ENCODE measurements at regions not wholly inside any gene's neighbourhood (a gene's known extent, or its start where the extent isn't known, plus 50 kb on each side); places are given as distances from the start of the nearest gene placed in this dataset.

DNA sequence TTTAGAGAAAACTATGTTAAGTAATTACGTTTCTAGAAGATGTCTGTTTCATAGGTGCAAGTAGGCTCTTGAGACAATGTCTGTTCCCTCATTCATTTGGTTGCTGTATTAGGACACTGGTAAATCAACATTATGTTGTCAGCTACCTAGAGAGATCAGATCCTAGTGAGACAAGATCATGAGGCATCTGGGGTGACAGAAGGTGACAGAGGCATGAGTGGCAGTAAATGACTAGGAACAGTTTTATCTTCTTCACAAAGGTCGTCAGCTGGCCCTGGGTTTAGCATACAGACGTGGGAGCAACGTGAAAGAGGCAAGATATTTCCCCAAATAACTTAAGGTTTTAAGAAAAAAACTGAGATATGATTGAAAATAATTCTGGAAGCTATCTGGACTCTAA lies 1926.3 kb upstream of the WWC1 start:
- Histone ChIP-seq H3K36me3 (ENCODE audit: control insufficient read depth, insufficient read depth, low read length) (no peaks in the 10 kb centered on the region), H3K9me3 (ENCODE audit: control insufficient read depth, low read length) (no peaks in the 10 kb centered on the region)
- WGBS, 2 experiments: 85 to 87% methylated on average over 4 of the region's 4 CpGs

DNA sequence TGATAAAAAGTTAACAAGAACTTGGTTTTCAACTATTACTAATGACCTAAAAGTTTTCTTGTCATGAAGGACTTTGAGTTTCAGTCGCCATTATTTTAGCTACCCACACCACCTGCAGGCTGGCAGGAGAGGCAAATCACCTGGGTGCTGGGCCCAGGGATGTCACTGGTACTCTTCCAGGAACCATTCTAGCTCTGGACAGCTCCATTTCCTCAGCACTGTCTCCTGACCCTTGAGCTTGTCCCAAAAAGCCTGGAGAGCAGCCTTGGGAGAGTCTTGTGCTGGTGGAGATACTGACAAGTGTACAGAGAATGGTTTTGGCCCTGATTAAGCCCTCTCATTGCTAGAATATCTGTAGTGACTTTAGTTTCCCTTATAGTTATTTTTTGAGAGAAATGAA lies 1924.1 kb upstream of the WWC1 start:
- 85 to 95% methylated on average over 1 of the region's 1 CpG for WGBS, 2 experiments
- Histone ChIP-seq H3K4me1 (ENCODE audit: control insufficient read depth, insufficient read depth, low read length) (peaks cover 16% of the 10 kb centered on the region), H3K36me3 (ENCODE audit: control insufficient read depth, insufficient read depth, low read length) (no peaks in the 10 kb centered on the region), H3K4me3 (ENCODE audit: insufficient read depth, low read depth, low read length) (no peak overlapping the region), H3K27ac (ENCODE audit: insufficient read depth, low read depth, low read length, poor library complexity, severe bottlenecking) (no peak overlapping the region), H3K9me3 (ENCODE audit: control insufficient read depth, low read length) (no peaks in the 10 kb centered on the region), H3K27me3 (ENCODE audit: control insufficient read depth, insufficient read depth, low read length, poor library complexity, severe bottlenecking) (no peaks in the 10 kb centered on the region)

More for the DNA sequence above, 1926.3 kb upstream of the WWC1 start:
- Histone ChIP-seq H3K4me1 (ENCODE audit: control insufficient read depth, insufficient read depth, low read length) (peaks cover 15% of the 10 kb centered on the region), H3K27me3 (ENCODE audit: control insufficient read depth, insufficient read depth, low read length, poor library complexity, severe bottlenecking) (no peaks in the 10 kb centered on the region), H3K4me3 (ENCODE audit: insufficient read depth, low read depth, low read length) (no peak overlapping the region), H3K27ac (ENCODE audit: insufficient read depth, low read depth, low read length, poor library complexity, severe bottlenecking) (no peak overlapping the region)

DNA sequence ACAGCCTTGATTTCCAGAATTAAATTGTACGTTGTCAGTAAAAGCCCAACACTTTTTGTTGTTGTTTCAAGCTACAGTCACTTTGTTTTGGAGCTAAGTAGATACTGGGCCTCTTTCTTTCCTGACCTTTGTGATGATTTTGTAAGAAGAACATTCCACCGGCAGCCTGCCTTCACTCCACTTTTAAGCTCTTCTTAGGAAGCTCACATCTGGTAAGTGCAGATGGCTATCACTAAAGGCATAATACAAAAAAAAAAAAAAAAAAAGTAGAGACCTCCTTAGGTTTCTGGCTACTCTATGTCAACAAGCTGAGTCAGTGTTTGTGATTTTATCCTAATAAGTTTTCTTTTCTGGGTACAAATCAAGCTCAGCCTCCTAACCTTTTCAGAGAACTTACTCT lies 1922.1 kb upstream of the WWC1 start:
- H3K9me3 ChIP-seq (ENCODE audit: control insufficient read depth, low read length): no peaks in the 10 kb centered on the region
- no peaks in the 10 kb centered on the region for H3K36me3 ChIP-seq (ENCODE audit: control insufficient read depth, insufficient read depth, low read length)
- no peaks in the 10 kb centered on the region for H3K27me3 ChIP-seq (ENCODE audit: control insufficient read depth, insufficient read depth, low read length, poor library complexity, severe bottlenecking)
- H3K4me1 ChIP-seq (ENCODE audit: control insufficient read depth, insufficient read depth, low read length): peaks cover 16% of the 10 kb centered on the region
- WGBS, 2 experiments: 47 to 50% methylated on average over 1 to 2 of the region's 2 CpGs
- peak overlapping the region; percentile 47 for H3K27ac ChIP-seq (ENCODE audit: insufficient read depth, low read depth, low read length, poor library complexity, severe bottlenecking)
- no peak overlapping the region for H3K4me3 ChIP-seq (ENCODE audit: insufficient read depth, low read depth, low read length)

- Histone ChIP-seq H3K36me3 (ENCODE audit: control insufficient read depth, insufficient read depth, low read length) (no peaks in the 10 kb centered on the region), H3K27ac (ENCODE audit: insufficient read depth, low read depth, low read length, poor library complexity, severe bottlenecking) (peak overlapping the region; percentile 47), H3K9me3 (ENCODE audit: control insufficient read depth, low read length) (no peaks in the 10 kb centered on the region), H3K4me1 (ENCODE audit: control insufficient read depth, insufficient read depth, low read length) (peaks cover 16% of the 10 kb centered on the region), H3K27me3 (ENCODE audit: control insufficient read depth, insufficient read depth, low read length, poor library complexity, severe bottlenecking) (no peaks in the 10 kb centered on the region), H3K4me3 (ENCODE audit: insufficient read depth, low read depth, low read length) (no peak overlapping the region)
- 10% methylated on average over 2 of the region's 2 CpGs; no CpG with 5 or more reads in 1 of the 2 experiments for WGBS, 2 experiments
Measured at GRCh38 chr5:166369807-166370206, 1921.6 kb upstream of the WWC1 start.

- H3K36me3 ChIP-seq (ENCODE audit: control insufficient read depth, insufficient read depth, low read length): no peaks in the 10 kb centered on the region
- WGBS, 2 experiments: 97 to 100% methylated on average over 3 to 6 of the region's 6 CpGs
- no peak overlapping the region for H3K27ac ChIP-seq (ENCODE audit: insufficient read depth, low read depth, low read length, poor library complexity, severe bottlenecking)
- no peaks in the 10 kb centered on the region for H3K9me3 ChIP-seq (ENCODE audit: control insufficient read depth, low read length)
- peaks cover 16% of the 10 kb centered on the region for H3K4me1 ChIP-seq (ENCODE audit: control insufficient read depth, insufficient read depth, low read length)
- no peak overlapping the region for H3K4me3 ChIP-seq (ENCODE audit: insufficient read depth, low read depth, low read length)
- H3K27me3 ChIP-seq (ENCODE audit: control insufficient read depth, insufficient read depth, low read length, poor library complexity, severe bottlenecking): no peaks in the 10 kb centered on the region
Measured at GRCh38 chr5:166370928-166371690, 1920.3 kb upstream of the WWC1 start.

DNA sequence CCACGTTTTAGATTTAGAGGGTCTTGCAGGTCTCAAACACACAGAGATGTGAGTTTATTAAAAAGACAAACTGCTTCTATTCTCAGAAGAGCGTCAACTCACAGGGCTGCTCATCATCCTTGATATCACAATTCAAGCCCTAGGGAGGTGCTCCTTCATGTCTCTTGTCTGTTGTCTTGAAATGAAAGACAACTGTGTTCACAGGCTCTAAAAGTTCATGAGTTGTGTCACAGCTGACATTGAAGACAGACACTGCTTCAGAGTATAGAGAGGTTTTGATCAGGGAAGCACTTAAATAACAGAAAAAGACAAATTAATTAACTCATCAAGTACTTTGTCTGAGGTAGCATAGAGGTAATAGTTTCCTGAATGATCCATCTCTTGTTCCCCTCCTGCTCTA lies 1917.6 kb upstream of the WWC1 start:
- H3K36me3 ChIP-seq (ENCODE audit: control insufficient read depth, insufficient read depth, low read length): no peaks in the 10 kb centered on the region
- 93 to 100% methylated on average over 2 of the region's 2 CpGs for WGBS, 2 experiments
- H3K4me1 ChIP-seq (ENCODE audit: control insufficient read depth, insufficient read depth, low read length): peaks cover 14% of the 10 kb centered on the region

DNA sequence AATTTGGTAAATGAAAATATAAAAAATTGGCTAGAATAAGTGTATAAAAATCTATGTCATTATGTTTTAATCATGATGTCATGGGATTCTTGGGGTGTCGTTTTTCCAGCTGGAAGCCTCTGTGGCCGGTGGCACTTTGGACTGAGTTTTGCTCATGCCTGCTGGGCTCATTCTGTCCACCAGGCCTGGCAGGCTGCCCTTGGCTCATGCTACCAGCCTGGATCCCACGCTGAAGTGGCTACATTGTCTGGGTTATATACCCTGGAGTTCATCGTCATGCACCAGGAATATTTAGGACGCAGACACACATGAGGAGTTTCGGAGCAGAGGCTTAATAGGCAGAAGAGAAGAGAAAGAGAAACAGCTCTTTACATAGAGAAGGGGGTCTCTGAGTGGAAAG lies 1913.7 kb upstream of the WWC1 start:
- H3K36me3 ChIP-seq (ENCODE audit: control insufficient read depth, insufficient read depth, low read length): no peaks in the 10 kb centered on the region
- H3K27me3 ChIP-seq (ENCODE audit: control insufficient read depth, insufficient read depth, low read length, poor library complexity, severe bottlenecking): no peaks in the 10 kb centered on the region
- H3K4me3 ChIP-seq (ENCODE audit: insufficient read depth, low read depth, low read length): no peak overlapping the region
- no peaks in the 10 kb centered on the region for H3K4me1 ChIP-seq (ENCODE audit: control insufficient read depth, insufficient read depth, low read length)
- H3K27ac ChIP-seq (ENCODE audit: insufficient read depth, low read depth, low read length, poor library complexity, severe bottlenecking): no peak overlapping the region
- no peaks in the 10 kb centered on the region for H3K9me3 ChIP-seq (ENCODE audit: control insufficient read depth, low read length)
- 95 to 97% methylated on average over 6 of the region's 6 CpGs for WGBS, 2 experiments

More for the DNA sequence above, 1917.6 kb upstream of the WWC1 start:
- H3K4me3 ChIP-seq (ENCODE audit: insufficient read depth, low read depth, low read length): no peak overlapping the region
- H3K27ac ChIP-seq (ENCODE audit: insufficient read depth, low read depth, low read length, poor library complexity, severe bottlenecking): no peak overlapping the region
- H3K27me3 ChIP-seq (ENCODE audit: control insufficient read depth, insufficient read depth, low read length, poor library complexity, severe bottlenecking): no peaks in the 10 kb centered on the region
- no peaks in the 10 kb centered on the region for H3K9me3 ChIP-seq (ENCODE audit: control insufficient read depth, low read length)

DNA sequence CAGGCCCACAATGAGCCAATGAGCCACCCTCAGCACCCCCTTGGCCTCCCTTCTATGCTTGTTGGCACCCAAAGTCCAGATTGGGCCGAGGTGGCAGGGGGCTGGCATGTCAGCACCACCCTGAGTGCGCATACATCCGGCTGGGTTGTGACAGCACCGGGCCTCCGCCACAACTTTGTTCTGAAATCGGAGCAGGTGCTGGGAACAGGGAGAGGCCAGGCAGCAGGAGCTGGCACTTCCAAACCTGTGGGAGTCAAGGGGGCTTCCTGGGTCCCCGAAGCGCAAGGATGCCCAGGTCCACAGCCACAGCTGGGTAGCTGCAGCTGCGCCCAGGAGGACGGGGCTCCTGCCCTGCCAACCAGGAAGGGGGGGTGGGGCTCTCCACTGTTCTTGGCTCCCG lies 1911.9 kb upstream of the WWC1 start:
- no peak overlapping the region for H3K27ac ChIP-seq (ENCODE audit: insufficient read depth, low read depth, low read length, poor library complexity, severe bottlenecking)
- no peaks in the 10 kb centered on the region for H3K36me3 ChIP-seq (ENCODE audit: control insufficient read depth, insufficient read depth, low read length)
- no peaks in the 10 kb centered on the region for H3K4me1 ChIP-seq (ENCODE audit: control insufficient read depth, insufficient read depth, low read length)
- H3K9me3 ChIP-seq (ENCODE audit: control insufficient read depth, low read length): no peaks in the 10 kb centered on the region
- 95% methylated on average over 11 of the region's 11 CpGs for WGBS, 2 experiments
- H3K4me3 ChIP-seq (ENCODE audit: insufficient read depth, low read depth, low read length): no peak overlapping the region
- H3K27me3 ChIP-seq (ENCODE audit: control insufficient read depth, insufficient read depth, low read length, poor library complexity, severe bottlenecking): no peaks in the 10 kb centered on the region

DNA sequence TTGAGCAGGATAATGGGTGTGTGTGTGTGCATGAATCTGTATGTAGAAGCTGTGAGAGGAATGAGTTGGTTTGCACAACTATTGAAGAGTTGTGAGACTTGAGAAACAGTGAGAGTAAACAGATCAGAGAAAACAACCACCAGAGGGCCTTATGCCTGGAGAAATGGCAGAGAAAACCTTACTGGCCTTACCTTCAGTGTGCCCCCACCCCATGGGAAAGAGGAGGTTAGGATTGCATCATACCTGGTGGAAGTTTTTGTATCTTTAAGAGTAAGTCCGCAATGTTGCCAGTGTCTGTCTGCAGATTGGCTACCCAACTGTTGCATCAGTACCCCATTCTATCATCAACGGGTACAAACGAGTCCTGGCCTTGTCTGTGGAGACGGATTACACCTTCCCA lies 1909.4 kb upstream of the WWC1 start:
- no peaks in the 10 kb centered on the region for H3K36me3 ChIP-seq (ENCODE audit: control insufficient read depth, insufficient read depth, low read length)
- WGBS, 2 experiments: 93 to 99% methylated on average over 4 of the region's 4 CpGs

GRCh38 chr5:166398131-166398530 lies 1893.3 kb upstream of the WWC1 start:
- no peaks in the 10 kb centered on the region for H3K36me3 ChIP-seq (ENCODE audit: control insufficient read depth, insufficient read depth, low read length)
- WGBS, 2 experiments: 92 to 99% methylated on average over 2 to 3 of the region's 3 CpGs

More for the DNA sequence above, 1909.4 kb upstream of the WWC1 start:
- Histone ChIP-seq H3K9me3 (ENCODE audit: control insufficient read depth, low read length) (no peaks in the 10 kb centered on the region), H3K27ac (ENCODE audit: insufficient read depth, low read depth, low read length, poor library complexity, severe bottlenecking) (no peak overlapping the region), H3K4me1 (ENCODE audit: control insufficient read depth, insufficient read depth, low read length) (no peaks in the 10 kb centered on the region), H3K4me3 (ENCODE audit: insufficient read depth, low read depth, low read length) (no peak overlapping the region), H3K27me3 (ENCODE audit: control insufficient read depth, insufficient read depth, low read length, poor library complexity, severe bottlenecking) (no peaks in the 10 kb centered on the region)

More at GRCh38 chr5:166398131-166398530, 1893.3 kb upstream of the WWC1 start:
- Histone ChIP-seq H3K4me3 (ENCODE audit: insufficient read depth, low read depth, low read length) (no peak overlapping the region), H3K27ac (ENCODE audit: insufficient read depth, low read depth, low read length, poor library complexity, severe bottlenecking) (no peak overlapping the region), H3K9me3 (ENCODE audit: control insufficient read depth, low read length) (no peaks in the 10 kb centered on the region), H3K27me3 (ENCODE audit: control insufficient read depth, insufficient read depth, low read length, poor library complexity, severe bottlenecking) (no peaks in the 10 kb centered on the region), H3K4me1 (ENCODE audit: control insufficient read depth, insufficient read depth, low read length) (no peaks in the 10 kb centered on the region)

All from ectodermal cell (in vitro differentiated cells).